ENCODE measurements at regions not wholly inside any gene's neighbourhood (a gene's known extent, or its start where the extent isn't known, plus 50 kb on each side); places are given as distances from the start of the nearest gene placed in this dataset.

DNA sequence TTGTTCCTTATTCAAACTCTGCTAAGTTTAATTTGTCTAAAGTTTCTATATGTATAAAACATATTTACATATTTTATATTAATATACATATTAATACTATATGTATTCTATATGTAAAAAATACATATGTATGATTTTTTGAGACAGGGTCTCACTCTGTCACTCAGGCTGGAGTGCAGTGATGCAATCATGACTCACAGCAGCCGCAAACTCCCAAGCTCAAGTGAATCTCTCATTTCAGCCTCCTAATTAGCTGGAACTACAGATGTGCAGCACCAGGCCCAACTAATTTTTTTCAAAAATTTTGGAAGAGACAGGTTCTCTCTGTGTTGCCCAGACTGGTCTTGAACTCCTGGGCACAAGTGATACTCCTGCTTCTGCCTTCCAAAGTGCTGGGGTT is 684.9 kb downstream of the TRAM1L1 start:
- Histone ChIP-seq H3K9me3 (no peaks in the 10 kb centered on the region), H3K27me3 (no peaks in the 10 kb centered on the region), H3K27ac (no peak overlapping the region), H3K4me3 (no peak overlapping the region), H3K36me3 (no peaks in the 10 kb centered on the region), H3K4me1 (no peaks in the 10 kb centered on the region)
- DNase-seq (ENCODE audit: low spot score in 2 of 2), result no peak
- no peak for TF ChIP-seq EP300 (IDR thresholded peaks at IDR 0.05)
- TF ChIP-seq, protein P1, sequence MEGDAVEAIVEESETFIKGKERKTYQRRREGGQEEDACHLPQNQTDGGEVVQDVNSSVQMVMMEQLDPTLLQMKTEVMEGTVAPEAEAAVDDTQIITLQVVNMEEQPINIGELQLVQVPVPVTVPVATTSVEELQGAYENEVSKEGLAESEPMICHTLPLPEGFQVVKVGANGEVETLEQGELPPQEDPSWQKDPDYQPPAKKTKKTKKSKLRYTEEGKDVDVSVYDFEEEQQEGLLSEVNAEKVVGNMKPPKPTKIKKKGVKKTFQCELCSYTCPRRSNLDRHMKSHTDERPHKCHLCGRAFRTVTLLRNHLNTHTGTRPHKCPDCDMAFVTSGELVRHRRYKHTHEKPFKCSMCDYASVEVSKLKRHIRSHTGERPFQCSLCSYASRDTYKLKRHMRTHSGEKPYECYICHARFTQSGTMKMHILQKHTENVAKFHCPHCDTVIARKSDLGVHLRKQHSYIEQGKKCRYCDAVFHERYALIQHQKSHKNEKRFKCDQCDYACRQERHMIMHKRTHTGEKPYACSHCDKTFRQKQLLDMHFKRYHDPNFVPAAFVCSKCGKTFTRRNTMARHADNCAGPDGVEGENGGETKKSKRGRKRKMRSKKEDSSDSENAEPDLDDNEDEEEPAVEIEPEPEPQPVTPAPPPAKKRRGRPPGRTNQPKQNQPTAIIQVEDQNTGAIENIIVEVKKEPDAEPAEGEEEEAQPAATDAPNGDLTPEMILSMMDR (IDR thresholded peaks at IDR 0.05), result no peak
- no peak for TF ChIP-seq POLR2A (IDR thresholded peaks at IDR 0.05)
- WGBS, 2 donors, result 94 to 97% methylated on average over 1 of the region's 1 CpG

DNA sequence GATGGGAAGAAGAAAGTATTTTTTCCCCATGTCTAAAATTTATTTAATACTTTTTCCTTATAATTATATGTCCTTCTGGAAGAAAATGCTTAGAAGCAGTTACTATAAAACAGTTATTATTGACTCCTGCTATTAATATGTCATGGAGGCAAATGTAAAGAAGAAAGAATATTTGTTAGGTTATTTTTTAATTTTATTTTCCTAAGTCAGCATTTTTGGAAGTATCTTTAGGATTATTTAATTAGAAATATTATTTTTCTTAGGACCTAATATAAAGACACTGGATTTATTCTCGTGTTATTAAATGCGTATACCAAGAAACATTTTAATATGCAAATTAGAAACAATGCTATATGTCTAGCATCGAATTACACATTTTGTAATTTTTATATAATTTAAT is 687.7 kb downstream of the TRAM1L1 start:
- H3K27me3 ChIP-seq, result no peaks in the 10 kb centered on the region
- TF ChIP-seq POLR2A (IDR thresholded peaks at IDR 0.05), result no peak
- H3K27ac ChIP-seq, result no peak overlapping the region
- DNase-seq (ENCODE audit: low spot score in 2 of 2), result no peak
- whole genome bisulfite sequencing, 2 donors, result 92 to 96% methylated on average over 3 of the region's 3 CpGs
- H3K4me1 ChIP-seq, result no peaks in the 10 kb centered on the region
- no peaks in the 10 kb centered on the region for H3K9me3 ChIP-seq
- no peak overlapping the region for H3K4me3 ChIP-seq
- H3K36me3 ChIP-seq, result no peaks in the 10 kb centered on the region

DNA sequence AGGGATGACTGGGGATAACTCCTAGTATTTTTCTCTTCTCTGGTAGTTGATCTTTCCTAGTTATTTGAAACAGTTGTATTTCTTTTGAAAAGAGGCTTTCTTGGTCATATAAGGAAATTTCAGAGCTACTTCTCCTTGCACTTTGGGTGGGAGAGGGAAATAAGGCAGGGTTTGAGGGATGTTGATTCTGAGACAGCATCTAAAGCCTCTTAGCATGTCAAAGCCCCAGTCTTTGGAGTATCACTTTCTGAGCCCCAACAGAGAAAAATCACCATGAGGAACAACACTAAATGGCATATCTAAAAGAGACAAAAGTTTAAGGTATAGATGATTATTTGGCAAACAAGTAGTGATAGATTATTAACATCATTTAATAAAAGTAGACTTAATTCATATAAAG is 688.1 kb downstream of the TRAM1L1 start:
- DNase-seq (ENCODE audit: low spot score in 2 of 2), result no peak
- Histone ChIP-seq H3K4me1 (no peaks in the 10 kb centered on the region), H3K4me3 (no peak overlapping the region), H3K9me3 (no peaks in the 10 kb centered on the region), H3K27me3 (no peaks in the 10 kb centered on the region), H3K36me3 (no peaks in the 10 kb centered on the region), H3K27ac (no peak overlapping the region)
- TF ChIP-seq, protein P1 (IDR thresholded peaks at IDR 0.05), result no peak
- TF ChIP-seq POLR2A (IDR thresholded peaks at IDR 0.05), result no peak

DNA sequence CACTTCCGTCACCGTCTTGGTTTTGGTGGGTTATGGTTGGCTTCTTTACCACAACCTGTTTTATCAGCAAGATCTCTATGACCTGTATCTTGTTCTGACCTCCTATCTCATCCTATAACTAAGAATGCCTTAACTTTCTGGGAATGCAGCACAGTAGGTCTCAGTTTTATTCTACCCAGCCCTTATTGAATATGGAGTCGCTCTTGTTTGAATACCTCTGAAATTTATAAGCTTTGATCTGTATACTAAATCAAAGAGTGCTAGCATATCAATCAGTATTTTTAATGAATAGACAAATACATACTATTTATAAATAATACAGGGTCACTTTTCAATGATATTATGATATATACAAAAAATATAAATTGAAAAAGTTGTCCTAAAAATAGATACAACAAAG is 690.0 kb downstream of the TRAM1L1 start:
- H3K4me3 ChIP-seq, result no peak overlapping the region
- no peak for TF ChIP-seq POLR2A (IDR thresholded peaks at IDR 0.05)
- no peak overlapping the region for H3K27ac ChIP-seq
- H3K4me1 ChIP-seq, result no peaks in the 10 kb centered on the region
- no peak for DNase-seq (ENCODE audit: low spot score in 2 of 2)
- H3K36me3 ChIP-seq, result no peaks in the 10 kb centered on the region
- WGBS, 2 donors, result 91 to 92% methylated on average over 3 of the region's 3 CpGs
- H3K27me3 ChIP-seq, result no peaks in the 10 kb centered on the region
- no peaks in the 10 kb centered on the region for H3K9me3 ChIP-seq

DNA sequence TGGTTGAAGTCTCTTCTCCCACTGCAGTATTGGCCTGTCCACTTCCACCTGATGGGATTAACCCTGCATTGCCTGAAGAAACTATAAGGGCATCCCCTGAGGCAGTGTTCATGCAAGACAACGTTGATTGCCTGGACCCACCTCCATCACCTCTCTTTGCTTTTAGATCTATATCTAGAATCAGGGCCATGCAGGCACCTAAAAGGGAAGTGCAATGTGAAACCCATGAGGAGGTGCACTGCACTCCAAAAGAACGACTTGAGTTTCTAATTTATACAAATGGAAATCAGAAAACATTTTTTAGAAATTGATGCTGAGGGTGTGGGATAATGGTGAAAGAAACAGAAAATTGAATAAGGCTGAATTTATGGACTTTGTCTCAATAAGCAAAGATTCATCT is 694.4 kb downstream of the TRAM1L1 start:
- no peak for TF ChIP-seq POLR2A (IDR thresholded peaks at IDR 0.05)
- TF ChIP-seq, protein P1 (IDR thresholded peaks at IDR 0.05), result no peak
- no peak for TF ChIP-seq EP300 (IDR thresholded peaks at IDR 0.05)
- 56 to 63% methylated on average over 2 of the region's 2 CpGs for WGBS, 2 donors
- DNase-seq (ENCODE audit: low spot score in 2 of 2), result no peak
- Histone ChIP-seq H3K36me3 (no peaks in the 10 kb centered on the region), H3K9me3 (no peaks in the 10 kb centered on the region), H3K27ac (no peak overlapping the region), H3K4me3 (no peak overlapping the region), H3K4me1 (no peaks in the 10 kb centered on the region), H3K27me3 (no peaks in the 10 kb centered on the region)

DNA sequence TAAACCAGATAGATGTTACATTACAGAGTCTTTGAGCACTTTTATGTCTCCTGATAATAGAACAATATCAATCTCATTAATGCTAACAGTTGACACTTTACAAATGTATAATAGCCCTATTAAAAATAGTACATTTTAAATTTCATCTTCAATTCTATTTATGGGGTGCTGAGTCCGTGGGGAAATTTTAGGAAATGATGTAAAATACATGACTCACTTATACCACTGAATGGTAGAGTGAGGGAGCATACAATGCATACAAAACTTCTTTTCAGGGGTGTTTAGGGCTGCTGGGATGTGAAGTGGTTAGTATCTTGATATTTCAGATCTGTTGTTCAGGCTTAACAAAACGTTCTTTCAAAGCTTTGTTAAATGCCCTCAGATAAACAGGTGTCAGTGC is 696.2 kb downstream of the TRAM1L1 start:
- Histone ChIP-seq H3K4me1 (no peaks in the 10 kb centered on the region), H3K36me3 (no peaks in the 10 kb centered on the region), H3K27me3 (no peaks in the 10 kb centered on the region), H3K9me3 (no peaks in the 10 kb centered on the region), H3K4me3 (no peak overlapping the region), H3K27ac (no peak overlapping the region)
- no peak for DNase-seq (ENCODE audit: low spot score in 2 of 2)
- TF ChIP-seq EP300 (IDR thresholded peaks at IDR 0.05) (no peak), POLR2A (IDR thresholded peaks at IDR 0.05) (no peak)
- TF ChIP-seq, protein P1 (IDR thresholded peaks at IDR 0.05), result no peak
- WGBS, 2 donors, result 41% methylated on average over 2 of the region's 2 CpGs

All from tibial nerve (tissue), 4 donors.